ENCODE measurements at regions not wholly inside any gene's neighbourhood (a gene's known extent, or its start where the extent isn't known, plus 50 kb on each side); places are given as distances from the start of the nearest gene placed in this dataset.
"Not testable (repeated sequence)": the region's sequence is repeated elsewhere in the genome, so short reads cannot be mapped to it uniquely, and the experiment has no call there.

GRCh38 chr20:36082315-36082915 is 72.1 kb upstream of the EPB41L1 start:
- no peak for DNase-seq (ENCODE audit: low read depth)

- not testable (repeated sequence) for DNase-seq (ENCODE audit: low read depth)
Observed at GRCh38 chr20:36083200-36083599, 71.3 kb upstream of the EPB41L1 start.

GRCh38 chr20:36084356-36084755 is 70.2 kb upstream of the EPB41L1 start:
- DNase-seq (ENCODE audit: low read depth) = no peak

- DNase-seq (ENCODE audit: low read depth) = no peak
Observed at GRCh38 chr20:36084897-36085613, 69.5 kb upstream of the EPB41L1 start.

GRCh38 chr20:36085686-36086267 is 68.8 kb upstream of the EPB41L1 start:
- no peak for DNase-seq (ENCODE audit: low read depth)

GRCh38 chr20:36086767-36087166 is 67.8 kb upstream of the EPB41L1 start:
- no peak for DNase-seq (ENCODE audit: low read depth)

- DNase-seq (ENCODE audit: low read depth) = no peak
Observed at GRCh38 chr20:36090223-36090622, 64.3 kb upstream of the EPB41L1 start.

- no peak for DNase-seq (ENCODE audit: low read depth)
Observed at GRCh38 chr20:36091561-36092397, 62.8 kb upstream of the EPB41L1 start.

- no peak for DNase-seq (ENCODE audit: low read depth)
Observed at GRCh38 chr20:36092398-36093024, 62.0 kb upstream of the EPB41L1 start.

- DNase-seq (ENCODE audit: low read depth) = no peak
Observed at GRCh38 chr20:36093025-36093803, 61.3 kb upstream of the EPB41L1 start.

GRCh38 chr20:36093804-36094145 is 60.8 kb upstream of the EPB41L1 start:
- DNase-seq (ENCODE audit: low read depth) = no peak

- no peak for DNase-seq (ENCODE audit: low read depth)
Observed at GRCh38 chr20:36094497-36094896, 60.0 kb upstream of the EPB41L1 start.

- DNase-seq (ENCODE audit: low read depth) = no peak
Observed at GRCh38 chr20:36096435-36096834, 58.1 kb upstream of the EPB41L1 start.

GRCh38 chr20:36097337-36098151 is 57.0 kb upstream of the EPB41L1 start:
- DNase-seq (ENCODE audit: low read depth) = peak; percentile 60

- peak; percentile 37 for DNase-seq (ENCODE audit: low read depth)
Observed at GRCh38 chr20:36098364-36098763, 56.2 kb upstream of the EPB41L1 start.

GRCh38 chr20:36099106-36099505 is 55.4 kb upstream of the EPB41L1 start:
- DNase-seq (ENCODE audit: low read depth) = no peak

GRCh38 chr20:36101192-36101591 is 53.3 kb upstream of the EPB41L1 start:
- DNase-seq (ENCODE audit: low read depth) = no peak

- DNase-seq (ENCODE audit: low read depth) = no peak
Observed at GRCh38 chr20:36102306-36102705, 52.2 kb upstream of the EPB41L1 start.

- DNase-seq (ENCODE audit: low read depth) = no peak
Observed at GRCh38 chr20:36102809-36103596, 51.5 kb upstream of the EPB41L1 start.

GRCh38 chr20:36104244-36104643 is 50.3 kb upstream of the EPB41L1 start:
- DNase-seq (ENCODE audit: low read depth) = no peak
